HCT116 (cell line): ENCODE measurements at regions not wholly inside any gene's neighbourhood (a gene's known extent, or its start where the extent isn't known, plus 50 kb on each side); places are given as distances from the start of the nearest gene placed in this dataset.

Source experiments
- ATAC-seq: fragments of 200-7000 bp; cut with Tn5 transposase; 2 replicates; pipeline ENCODE4 v1.9.1; 2020; ENCODE audit warnings: mild to moderate bottlenecking, moderate library complexity
- BruUV-seq: library from RNA; stranded (reverse); fragments of 400-500 nt; replicated peaks from 2 replicates; lab custom pipeline; 2021; lab: Mats Ljungman, UMichigan
- CTCF ChIA-PET: fragments of 300-600 bp; sonication (Branson Sonifier 250); formaldehyde crosslinking; loops from one replicate; lab custom pipeline; 2021; ENCODE audit warnings: antibody characterized with exemption; lab: Charles Lee
- POLR2A ChIA-PET: fragments of 300-600, 350-600 bp; sonication (Branson Sonifier 250); formaldehyde crosslinking; loops from one replicate; lab custom pipeline; 2021; ENCODE audit warnings: antibody characterized with exemption; lab: Charles Lee
- RAD21 ChIA-PET, 2 experiments: fragments of 300-600 bp; sonication (Branson Sonifier 250); formaldehyde crosslinking; loops; one replicate each; lab custom pipeline; 2023; ENCODE audit warnings: low total read pairs in 2 of 2; ENCODE audit not compliant: uncharacterized antibody in 2 of 2, unreplicated experiment in 2 of 2, low non-redundant PET in 1 of 2; lab: Charles Lee
- DNase-seq: peaks from one replicate; pipeline ENCODE4 v3.0.0-alpha.2; 2010; ENCODE audit warnings: low read depth, low spot score
- H2AFZ ChIP-seq: fragments of 200-600 bp; shearing (Covaris generic), sonication (generic); 2 replicates; pipeline ENCODE4 v1.6.1; 2017; ENCODE audit warnings: low read depth, mixed run types, mixed read lengths, antibody characterized with exemption, low read length; ENCODE audit not compliant: poor library complexity, severe bottlenecking
- H3K27ac ChIP-seq: 2 replicates; pipeline ENCODE4 v1.5.1; 2012; ENCODE audit warnings: low read depth, low read length
- H3K27me3 ChIP-seq: fragments of 200-600 bp; sonication (generic); 2 replicates; pipeline ENCODE4 v1.6.1; 2016; ENCODE audit warnings: mixed run types, low read length, mixed read lengths; ENCODE audit not compliant: insufficient read depth
- H3K36me3 ChIP-seq, 2 experiments: fragments of 200-500 bp in 1 of 2; fragments of 200-600 bp in 1 of 2; sonication (Bioruptor generic) in 1 of 2; sonication (generic) in 1 of 2; 2 replicates each; pipeline versions ENCODE4 v1.5.1 to v1.6.1; 2014 to 2016; ENCODE audit warnings: low read length in 2 of 2, inconsistent platforms in 1 of 2, mixed read lengths in 1 of 2, mixed run types in 1 of 2; ENCODE audit not compliant: insufficient read depth in 2 of 2, control insufficient read depth in 1 of 2
- H3K4me1 ChIP-seq, 2 experiments: fragments of 200-600 bp in 1 of 2; sonication (generic) in 1 of 2; 2 replicates each; pipeline versions ENCODE4 v1.5.1 to v1.6.1; 2012 to 2017; ENCODE audit warnings: low read length in 2 of 2, inconsistent platforms in 1 of 2, mild to moderate bottlenecking in 1 of 2, mixed read lengths in 1 of 2, mixed run types in 1 of 2, moderate library complexity in 1 of 2; ENCODE audit not compliant: insufficient read depth in 2 of 2, control insufficient read depth in 1 of 2
- H3K4me2 ChIP-seq: fragments of 200-600 bp; sonication (generic); 2 replicates; pipeline ENCODE4 v1.6.1; 2017; ENCODE audit warnings: mixed run types, low read length, mixed read lengths
- H3K4me3 ChIP-seq, 2 experiments: fragments of 200-600 bp in 1 of 2; sonication (generic) in 1 of 2; replicated peaks in 1 of 2; 2 replicates each; pipeline ENCODE4 v1.5.1; 2011 to 2016; ENCODE audit warnings: low read length in 2 of 2, control low read depth in 1 of 2, low read depth in 1 of 2, mild to moderate bottlenecking in 1 of 2, mixed read lengths in 1 of 2, mixed run types in 1 of 2
- H3K79me2 ChIP-seq: fragments of 200-600 bp; sonication (generic); 2 replicates; pipeline ENCODE4 v1.6.1; 2017; ENCODE audit warnings: mild to moderate bottlenecking, mixed run types, low read length, moderate library complexity, mixed read lengths; ENCODE audit not compliant: insufficient read depth
- H3K9ac ChIP-seq: fragments of 200-600 bp; sonication (generic); 2 replicates; pipeline ENCODE4 v1.6.1; 2016; ENCODE audit warnings: low read length, mixed read lengths
- H3K9me2 ChIP-seq: fragments of 200-600 bp; sonication (generic), shearing (Covaris generic); 2 replicates; pipeline ENCODE4 v1.6.1; 2017; ENCODE audit warnings: mixed run types, mild to moderate bottlenecking, moderate library complexity; ENCODE audit not compliant: insufficient read depth
- H3K9me3 ChIP-seq, 2 experiments: fragments of 200-500 bp in 1 of 2; fragments of 200-600 bp in 1 of 2; sonication (Bioruptor generic) in 1 of 2; sonication (generic) in 1 of 2; 2 replicates each; pipeline ENCODE4 v1.6.1; 2014 to 2017; ENCODE audit warnings: low read length in 2 of 2, mixed read lengths in 2 of 2, inconsistent platforms in 1 of 2, low read depth in 1 of 2, mild to moderate bottlenecking in 1 of 2, mixed run types in 1 of 2, moderate library complexity in 1 of 2; ENCODE audit not compliant: control insufficient read depth in 1 of 2, insufficient read depth in 1 of 2
- H4K20me1 ChIP-seq: fragments of 200-600 bp; sonication (generic), shearing (Covaris generic); 2 replicates; pipeline ENCODE4 v1.6.1; 2017; ENCODE audit warnings: mixed run types, mild to moderate bottlenecking, moderate library complexity; ENCODE audit not compliant: insufficient read depth
- CEBPB ChIP-seq: IDR thresholded peaks from 2 replicates; pipeline ENCODE4 v1.6.1; 2012; ENCODE audit warnings: low read depth
- ELF1 ChIP-seq: IDR thresholded peaks from 2 replicates; pipeline ENCODE4 v1.6.1; 2012; ENCODE audit warnings: low read depth, borderline replicate concordance
- EZH2 ChIP-seq: fragments of 200-600 bp; sonication (generic); IDR thresholded peaks from 2 replicates; pipeline ENCODE4 v1.6.1; 2017; ENCODE audit warnings: antibody characterized with exemption, mixed run types
- EZH2phosphoT487 ChIP-seq: fragments of 200-600 bp; IDR thresholded peaks from 2 replicates; pipeline ENCODE4 v1.6.1; 2018; ENCODE audit warnings: antibody characterized with exemption, borderline replicate concordance
- JUND ChIP-seq: IDR thresholded peaks from 2 replicates; pipeline ENCODE4 v1.6.1; 2012
- POLR2A ChIP-seq: IDR thresholded peaks from 2 replicates; pipeline ENCODE4 v1.7.0; 2011; ENCODE audit warnings: borderline replicate concordance; ENCODE audit not compliant: insufficient read depth, insufficient read length; ENCODE audit errors: extremely low read depth
- POLR2AphosphoS5 ChIP-seq: IDR thresholded peaks from 2 replicates; pipeline ENCODE4 v1.6.1; 2011; ENCODE audit warnings: mild to moderate bottlenecking, low read depth, low read length, moderate library complexity
- SP1 ChIP-seq: IDR thresholded peaks from 2 replicates; pipeline ENCODE4 v1.6.1; 2012; ENCODE audit warnings: low read depth
- TCF7L2 ChIP-seq: IDR thresholded peaks from 2 replicates; pipeline ENCODE4 v1.7.0; 2011; ENCODE audit warnings: borderline replicate concordance, inconsistent platforms; ENCODE audit not compliant: insufficient read depth, insufficient read length; ENCODE audit errors: extremely low read depth
- YY1 ChIP-seq: IDR thresholded peaks from 2 replicates; pipeline ENCODE4 v1.6.1; 2011; ENCODE audit warnings: low read length, low read depth, moderate library complexity, mild to moderate bottlenecking; ENCODE audit not compliant: insufficient replicate concordance; ENCODE audit errors: extremely low read depth
- intact Hi-C: fragments of 100-400 bp; cut with micrococcal nuclease; formaldehyde crosslinking; loops from 2 replicates; pipeline ENCODE4 v1.10.0; 2022
- TF ChIP-seq, protein P1 (sequence below), 3 experiments: fragments of 200-600 bp in 1 of 3; sonication (generic) in 1 of 3; IDR thresholded peaks in 2 of 3; conservative IDR thresholded peaks in 1 of 3; 2 replicates each; pipeline ENCODE4 v1.5.1; 2012 to 2017; ENCODE audit warnings: low read depth in 2 of 3, low read length in 2 of 3, antibody characterized with exemption in 1 of 3, borderline replicate concordance in 1 of 3, control low read depth in 1 of 3, mild to moderate bottlenecking in 1 of 3, mixed read lengths in 1 of 3, mixed run types in 1 of 3, moderate library complexity in 1 of 3; ENCODE audit not compliant: insufficient read depth in 1 of 3
- TF ChIP-seq, protein P2 (sequence below): IDR thresholded peaks from 2 replicates; pipeline ENCODE4 v1.6.1; 2012
- TF ChIP-seq, protein P3 (sequence below): IDR thresholded peaks from 2 replicates; pipeline ENCODE4 v1.6.1; 2012

DNA sequence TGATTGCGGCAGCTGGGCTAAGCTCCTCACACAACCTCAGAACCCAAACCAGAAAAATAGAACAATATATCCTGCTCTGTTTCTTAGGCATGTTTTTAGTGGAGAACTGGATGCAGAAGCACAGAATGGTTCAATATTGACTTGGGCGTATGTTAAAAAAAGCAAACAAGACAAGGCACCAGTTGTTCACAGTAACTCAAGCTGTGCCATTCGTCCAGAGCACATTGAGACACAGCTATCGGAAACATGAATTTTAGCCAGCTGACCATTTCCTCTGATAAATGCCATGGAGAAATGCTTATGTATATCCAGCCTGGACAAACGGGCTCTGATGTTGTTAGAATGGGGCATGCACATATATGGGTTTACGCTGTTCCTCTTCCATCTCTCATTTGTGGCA is 129.2 kb upstream of the PDZRN3 start:
- H2AFZ ChIP-seq, result no peak overlapping the region
- intact Hi-C loops, result no loop called here
- no peak overlapping the region for H3K27ac ChIP-seq
- H3K9ac ChIP-seq, result no peak overlapping the region
- no peaks in the 10 kb centered on the region for H3K9me2 ChIP-seq
- ChIA-PET CTCF (no interaction called here), RAD21 (no interaction called here), POLR2A (no interaction called here)
- peaks cover 0 to 11% of the 10 kb centered on the region in 2 experiments; a peak in 2 of 4 replicates for H3K9me3 ChIP-seq
- H3K4me1 ChIP-seq, result no peaks in the 10 kb centered on the region
- H3K27me3 ChIP-seq, result no peaks in the 10 kb centered on the region
- BruUV-seq, result no TSS peak
- DNase-seq, result no peak
- ATAC-seq, result no peak
- no peaks in the 10 kb centered on the region for H3K36me3 ChIP-seq
- H4K20me1 ChIP-seq, result no peaks in the 10 kb centered on the region
- no peaks in the 10 kb centered on the region for H3K79me2 ChIP-seq
- TF ChIP-seq EZH2phosphoT487 (no peak), EZH2 (no peak)
- H3K4me3 ChIP-seq, result no peak overlapping the region
- no peak overlapping the region for H3K4me2 ChIP-seq

DNA sequence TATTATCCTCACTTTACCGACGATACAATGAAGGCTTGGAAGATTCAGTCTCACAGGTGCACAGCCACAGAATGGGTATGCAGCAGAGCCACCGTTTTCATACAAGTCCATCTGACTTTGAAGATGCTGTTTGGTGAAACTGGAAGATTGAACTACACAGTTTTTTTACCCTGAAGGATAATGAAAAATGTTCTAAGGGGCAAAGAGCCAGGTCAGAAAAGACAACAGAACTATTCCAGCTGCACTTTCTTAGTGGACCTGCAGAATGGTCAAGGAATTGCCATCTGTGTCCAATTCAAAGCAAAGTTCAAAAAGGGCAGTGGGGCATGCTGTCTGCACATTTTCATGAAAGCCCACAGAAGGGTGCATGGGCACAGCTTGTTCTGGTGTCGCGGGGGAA is 127.6 kb upstream of the PDZRN3 start:
- no peaks in the 10 kb centered on the region for H3K9me2 ChIP-seq
- H3K36me3 ChIP-seq, result no peaks in the 10 kb centered on the region
- TF ChIP-seq ELF1, result no peak
- no peaks in the 10 kb centered on the region for H3K79me2 ChIP-seq
- no peaks in the 10 kb centered on the region for H3K4me1 ChIP-seq
- no peaks in the 10 kb centered on the region for H3K27me3 ChIP-seq
- no TSS peak for BruUV-seq
- ATAC-seq (no peak), DNase-seq (no peak)
- RAD21 ChIA-PET, result no interaction called here
- intact Hi-C loops, result no loop called here
- H3K4me2 ChIP-seq, result no peak overlapping the region
- CTCF ChIA-PET, result no interaction called here
- no peaks in the 10 kb centered on the region for H4K20me1 ChIP-seq
- no peak overlapping the region for H3K4me3 ChIP-seq
- POLR2A ChIA-PET, result no interaction called here
- no peak overlapping the region for H3K27ac ChIP-seq
- no peak overlapping the region for H2AFZ ChIP-seq
- H3K9ac ChIP-seq, result no peak overlapping the region
- H3K9me3 ChIP-seq, result peaks cover 0 to 11% of the 10 kb centered on the region in 2 experiments; a peak in 2 of 4 replicates

DNA sequence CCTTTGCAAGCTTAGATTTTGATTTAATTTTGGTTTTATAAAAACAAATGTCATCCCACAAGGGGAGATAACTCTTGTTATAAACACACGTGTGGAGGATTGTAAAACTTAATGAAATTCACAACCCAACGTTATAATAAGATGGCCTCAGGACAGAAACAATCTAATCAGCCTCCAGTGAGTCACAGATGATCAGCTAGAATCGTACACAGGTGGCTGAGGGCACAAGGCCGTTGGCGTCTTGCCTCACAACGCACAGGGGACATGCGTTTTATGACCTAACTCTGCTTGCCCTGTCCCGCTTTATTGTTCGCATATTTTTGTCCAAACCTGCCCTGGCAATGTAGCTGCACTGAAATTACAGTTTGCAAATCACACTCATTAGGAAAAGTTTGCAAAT is 121.9 kb upstream of the PDZRN3 start:
- ChIA-PET POLR2A (no interaction called here), CTCF (no interaction called here), RAD21 (no interaction called here)
- H3K27me3 ChIP-seq, result no peaks in the 10 kb centered on the region
- no peak overlapping the region for H2AFZ ChIP-seq
- H4K20me1 ChIP-seq, result no peaks in the 10 kb centered on the region
- peaks cover 0 to 23% of the 10 kb centered on the region in 2 experiments; a peak in 2 of 4 replicates for H3K9me3 ChIP-seq
- intact Hi-C loops, result no loop called here
- no peaks in the 10 kb centered on the region for H3K4me1 ChIP-seq
- H3K27ac ChIP-seq, result no peak overlapping the region
- ATAC-seq (no peak), DNase-seq (no peak)
- no peaks in the 10 kb centered on the region for H3K9me2 ChIP-seq
- no peak overlapping the region for H3K9ac ChIP-seq
- no TSS peak for BruUV-seq
- H3K36me3 ChIP-seq, result no peaks in the 10 kb centered on the region
- H3K4me2 ChIP-seq, result no peak overlapping the region
- H3K4me3 ChIP-seq, result no peak overlapping the region
- no peaks in the 10 kb centered on the region for H3K79me2 ChIP-seq
- TF ChIP-seq YY1 (no peak), SP1 (no peak), JUND (no peak), EZH2 (no peak), CEBPB (no peak), EZH2phosphoT487 (no peak), POLR2A (no peak), POLR2AphosphoS5 (no peak), TCF7L2 (no peak)
- TF ChIP-seq, protein P1, sequence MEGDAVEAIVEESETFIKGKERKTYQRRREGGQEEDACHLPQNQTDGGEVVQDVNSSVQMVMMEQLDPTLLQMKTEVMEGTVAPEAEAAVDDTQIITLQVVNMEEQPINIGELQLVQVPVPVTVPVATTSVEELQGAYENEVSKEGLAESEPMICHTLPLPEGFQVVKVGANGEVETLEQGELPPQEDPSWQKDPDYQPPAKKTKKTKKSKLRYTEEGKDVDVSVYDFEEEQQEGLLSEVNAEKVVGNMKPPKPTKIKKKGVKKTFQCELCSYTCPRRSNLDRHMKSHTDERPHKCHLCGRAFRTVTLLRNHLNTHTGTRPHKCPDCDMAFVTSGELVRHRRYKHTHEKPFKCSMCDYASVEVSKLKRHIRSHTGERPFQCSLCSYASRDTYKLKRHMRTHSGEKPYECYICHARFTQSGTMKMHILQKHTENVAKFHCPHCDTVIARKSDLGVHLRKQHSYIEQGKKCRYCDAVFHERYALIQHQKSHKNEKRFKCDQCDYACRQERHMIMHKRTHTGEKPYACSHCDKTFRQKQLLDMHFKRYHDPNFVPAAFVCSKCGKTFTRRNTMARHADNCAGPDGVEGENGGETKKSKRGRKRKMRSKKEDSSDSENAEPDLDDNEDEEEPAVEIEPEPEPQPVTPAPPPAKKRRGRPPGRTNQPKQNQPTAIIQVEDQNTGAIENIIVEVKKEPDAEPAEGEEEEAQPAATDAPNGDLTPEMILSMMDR (IDR thresholded peaks at IDR 0.05 in 2 of 3, conservative IDR thresholded peaks at IDR 0.05 in 1 of 3; ENCODE audit: borderline replicate concordance in 1 of 3, insufficient read depth in 1 of 3, low read depth in 2 of 3, low read length in 2 of 3), result no peak
- TF ChIP-seq, protein P2, sequence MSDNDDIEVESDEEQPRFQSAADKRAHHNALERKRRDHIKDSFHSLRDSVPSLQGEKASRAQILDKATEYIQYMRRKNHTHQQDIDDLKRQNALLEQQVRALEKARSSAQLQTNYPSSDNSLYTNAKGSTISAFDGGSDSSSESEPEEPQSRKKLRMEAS, result no peak
- TF ChIP-seq, protein P3, sequence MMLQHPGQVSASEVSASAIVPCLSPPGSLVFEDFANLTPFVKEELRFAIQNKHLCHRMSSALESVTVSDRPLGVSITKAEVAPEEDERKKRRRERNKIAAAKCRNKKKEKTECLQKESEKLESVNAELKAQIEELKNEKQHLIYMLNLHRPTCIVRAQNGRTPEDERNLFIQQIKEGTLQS, result no peak
